ENCODE measurements at regions not wholly inside any gene's neighbourhood (a gene's known extent, or its start where the extent isn't known, plus 50 kb on each side); places are given as distances from the start of the nearest gene placed in this dataset.

DNA sequence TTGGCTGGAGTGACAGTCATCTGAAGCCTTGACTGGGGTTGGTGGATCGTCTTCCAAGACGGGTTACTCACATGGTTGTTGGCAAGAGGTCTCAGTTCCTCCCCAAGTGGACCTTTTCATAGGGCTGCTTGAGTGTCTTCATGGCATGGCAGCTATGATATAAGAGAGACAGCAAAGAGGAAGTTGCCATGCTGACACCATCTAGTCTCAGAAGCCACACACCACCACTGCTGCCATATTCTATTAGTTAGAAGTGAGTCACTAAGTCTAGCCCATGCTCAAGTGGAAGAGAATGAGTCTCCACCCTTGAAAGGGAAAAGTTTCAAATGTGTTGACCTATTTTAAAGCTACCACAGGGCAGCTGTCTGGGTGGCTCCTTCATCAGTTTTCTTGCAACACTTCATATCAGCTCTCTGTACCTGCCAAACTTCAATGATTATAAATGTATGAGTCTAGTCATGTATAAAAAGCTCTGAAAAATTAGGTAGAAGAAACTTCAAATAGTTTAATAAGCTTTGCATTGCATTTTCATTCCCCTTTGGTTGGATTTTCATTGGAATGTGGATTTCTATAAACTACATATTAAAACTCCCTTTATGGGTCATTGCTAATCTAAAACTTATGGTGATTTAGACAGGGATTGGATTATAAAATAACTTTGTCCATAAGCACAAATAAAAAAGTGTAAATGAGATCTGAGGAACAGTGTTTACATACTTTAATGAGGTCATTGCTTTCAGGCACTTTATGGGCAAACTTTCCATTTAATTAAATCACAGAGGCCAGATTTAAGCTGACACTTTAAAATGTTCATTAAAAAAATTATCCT, 68.0 kb upstream of the ATXN3L start:
- TF ChIP-seq, protein P1, sequence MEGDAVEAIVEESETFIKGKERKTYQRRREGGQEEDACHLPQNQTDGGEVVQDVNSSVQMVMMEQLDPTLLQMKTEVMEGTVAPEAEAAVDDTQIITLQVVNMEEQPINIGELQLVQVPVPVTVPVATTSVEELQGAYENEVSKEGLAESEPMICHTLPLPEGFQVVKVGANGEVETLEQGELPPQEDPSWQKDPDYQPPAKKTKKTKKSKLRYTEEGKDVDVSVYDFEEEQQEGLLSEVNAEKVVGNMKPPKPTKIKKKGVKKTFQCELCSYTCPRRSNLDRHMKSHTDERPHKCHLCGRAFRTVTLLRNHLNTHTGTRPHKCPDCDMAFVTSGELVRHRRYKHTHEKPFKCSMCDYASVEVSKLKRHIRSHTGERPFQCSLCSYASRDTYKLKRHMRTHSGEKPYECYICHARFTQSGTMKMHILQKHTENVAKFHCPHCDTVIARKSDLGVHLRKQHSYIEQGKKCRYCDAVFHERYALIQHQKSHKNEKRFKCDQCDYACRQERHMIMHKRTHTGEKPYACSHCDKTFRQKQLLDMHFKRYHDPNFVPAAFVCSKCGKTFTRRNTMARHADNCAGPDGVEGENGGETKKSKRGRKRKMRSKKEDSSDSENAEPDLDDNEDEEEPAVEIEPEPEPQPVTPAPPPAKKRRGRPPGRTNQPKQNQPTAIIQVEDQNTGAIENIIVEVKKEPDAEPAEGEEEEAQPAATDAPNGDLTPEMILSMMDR (conservative IDR thresholded peaks at IDR 0.05 in 1 of 2, IDR thresholded peaks at IDR 0.05 in 1 of 2; ENCODE audit: low read depth in 1 of 2, low read length in 2 of 2): no peak
- no peak for TF ChIP-seq EZH2 (IDR thresholded peaks at IDR 0.05; ENCODE audit: low read length, missing control alignments)
